ENCODE measurements at regions not wholly inside any gene's neighbourhood (a gene's known extent, or its start where the extent isn't known, plus 50 kb on each side); places are given as distances from the start of the nearest gene placed in this dataset.
A peak's percentile ranks its signal among the peaks of the same experiment; 100 is the strongest.
"Not testable (repeated sequence)": the region's sequence is repeated elsewhere in the genome, so short reads cannot be mapped to it uniquely, and the experiment has no call there.

- DNase-seq (ENCODE audit: low read depth): no peak
Observed at GRCh38 chr13:66152596-66152995, 1077.5 kb downstream of the PCDH9 start.

- DNase-seq (ENCODE audit: low read depth): not testable (repeated sequence)
Observed at GRCh38 chr13:66144357-66144756, 1085.8 kb downstream of the PCDH9 start.

- DNase-seq (ENCODE audit: low read depth): no peak
Observed at GRCh38 chr13:66139701-66140100, 1090.4 kb downstream of the PCDH9 start.

GRCh38 chr13:66139250-66139649, 1090.9 kb downstream of the PCDH9 start:
- no peak for DNase-seq (ENCODE audit: low read depth)

- DNase-seq (ENCODE audit: low read depth): no peak
Observed at GRCh38 chr13:66138172-66138811, 1091.8 kb downstream of the PCDH9 start.

GRCh38 chr13:66137384-66137783, 1092.8 kb downstream of the PCDH9 start:
- no peak for DNase-seq (ENCODE audit: low read depth)

- no peak for DNase-seq (ENCODE audit: low read depth)
Observed at GRCh38 chr13:66128692-66129269, 1101.4 kb downstream of the PCDH9 start.

GRCh38 chr13:66128201-66128600, 1101.9 kb downstream of the PCDH9 start:
- no peak for DNase-seq (ENCODE audit: low read depth)

- DNase-seq (ENCODE audit: low read depth): no peak
Observed at GRCh38 chr13:66117563-66117962, 1112.6 kb downstream of the PCDH9 start.

- DNase-seq (ENCODE audit: low read depth): no peak
Observed at GRCh38 chr13:66113882-66114526, 1116.1 kb downstream of the PCDH9 start.

GRCh38 chr13:66111628-66112027, 1118.5 kb downstream of the PCDH9 start:
- no peak for DNase-seq (ENCODE audit: low read depth)

- DNase-seq (ENCODE audit: low read depth): no peak
Observed at GRCh38 chr13:66106246-66106645, 1123.9 kb downstream of the PCDH9 start.

GRCh38 chr13:66102864-66103263, 1127.3 kb downstream of the PCDH9 start:
- no peak for DNase-seq (ENCODE audit: low read depth)

- DNase-seq (ENCODE audit: low read depth): no peak
Observed at GRCh38 chr13:66099825-66100224, 1130.3 kb downstream of the PCDH9 start.

- peak; percentile 20 for DNase-seq (ENCODE audit: low read depth)
Observed at GRCh38 chr13:66098931-66099628, 1131.1 kb downstream of the PCDH9 start.

- DNase-seq (ENCODE audit: low read depth): no peak
Observed at GRCh38 chr13:66089711-66090110, 1140.4 kb downstream of the PCDH9 start.

GRCh38 chr13:66087269-66087710, 1142.8 kb downstream of the PCDH9 start:
- DNase-seq (ENCODE audit: low read depth): peak; percentile 59

- DNase-seq (ENCODE audit: low read depth): peak; percentile 16
Observed at GRCh38 chr13:66077132-66077689, 1152.9 kb downstream of the PCDH9 start.

GRCh38 chr13:66076417-66076816, 1153.7 kb downstream of the PCDH9 start:
- DNase-seq (ENCODE audit: low read depth): no peak

GRCh38 chr13:66074018-66074615, 1156.0 kb downstream of the PCDH9 start:
- DNase-seq (ENCODE audit: low read depth): no peak

GRCh38 chr13:66072097-66072496, 1158.0 kb downstream of the PCDH9 start:
- DNase-seq (ENCODE audit: low read depth): not testable (repeated sequence)

GRCh38 chr13:66071608-66072007, 1158.5 kb downstream of the PCDH9 start:
- no peak for DNase-seq (ENCODE audit: low read depth)

Data from renal cortical epithelial cell (primary cell).